CD4-positive, CD25-positive, alpha-beta regulatory T cell (primary cell): ENCODE measurements at regions not wholly inside any gene's neighbourhood (a gene's known extent, or its start where the extent isn't known, plus 50 kb on each side); places are given as distances from the start of the nearest gene placed in this dataset.
"Not testable (repeated sequence)": the region's sequence is repeated elsewhere in the genome, so short reads cannot be mapped to it uniquely, and the experiment has no call there.

Experiments used
- ATAC-seq, 2 donors: fragments of 150-1000 bp; cut with Tn5 transposase; one replicate each; pipeline ENCODE4 v1.10.0; 2021; ENCODE audit warnings: low read depth in 2 of 2, moderate number of reproducible peaks in 2 of 2, moderate library complexity in 1 of 2
- DNase-seq, 3 donors: peaks; one replicate each; pipeline versions ENCODE4 v3.0.0 to v3.0.0-alpha.2; 2012 to 2022; ENCODE audit warnings: mixed read lengths in 1 of 3
- H3K27ac ChIP-seq: one replicate; pipeline ENCODE4 v1.7.0; 2013; ENCODE audit warnings: mild to moderate bottlenecking, low read length; ENCODE audit not compliant: insufficient read depth, poor library complexity, severe bottlenecking
- H3K27me3 ChIP-seq: one replicate; pipeline ENCODE4 v1.7.0; 2013; ENCODE audit warnings: low read length; ENCODE audit not compliant: control insufficient read depth, insufficient read depth
- H3K36me3 ChIP-seq: one replicate; pipeline ENCODE4 v1.7.0; 2013; ENCODE audit warnings: mild to moderate bottlenecking, low read length, moderate library complexity; ENCODE audit not compliant: control insufficient read depth, insufficient read depth
- H3K4me1 ChIP-seq: 2 replicates; pipeline ENCODE4 v1.7.0; 2013; ENCODE audit warnings: mild to moderate bottlenecking, low read length; ENCODE audit not compliant: insufficient read depth, control insufficient read depth, poor library complexity, severe bottlenecking
- H3K4me3 ChIP-seq: one replicate; pipeline ENCODE4 v1.7.0; 2013; ENCODE audit warnings: low read depth, mild to moderate bottlenecking, low read length, moderate library complexity
- H3K9me3 ChIP-seq, 2 experiments: 1 replicate in 1 of 2; 2 replicates in 1 of 2; pipeline ENCODE4 v1.7.0; 2013; ENCODE audit warnings: low read length in 2 of 2, mild to moderate bottlenecking in 1 of 2, moderate library complexity in 1 of 2; ENCODE audit not compliant: control insufficient read depth in 2 of 2
- H3K27ac Mint-ChIP-seq, 3 donors: one replicate each; pipeline ENCODE4 v1.8.0; 2020 to 2022; ENCODE audit warnings: mild to moderate bottlenecking in 3 of 3, mixed read lengths in 3 of 3, moderate library complexity in 2 of 3
- H3K27me3 Mint-ChIP-seq: one replicate; pipeline ENCODE4 v1.8.0; 2022; ENCODE audit warnings: mild to moderate bottlenecking, mixed read lengths
- H3K36me3 Mint-ChIP-seq: one replicate; pipeline ENCODE4 v1.8.0; 2020; ENCODE audit warnings: mixed read lengths
- H3K4me1 Mint-ChIP-seq, 4 donors: one replicate each; pipeline ENCODE4 v1.8.0; 2020 to 2022; ENCODE audit warnings: mixed read lengths in 4 of 4, mild to moderate bottlenecking in 1 of 4
- H3K4me3 Mint-ChIP-seq, 4 donors: one replicate each; pipeline ENCODE4 v1.8.0; 2020 to 2022; ENCODE audit warnings: mild to moderate bottlenecking in 4 of 4, mixed read lengths in 4 of 4, moderate library complexity in 3 of 4
- H3K9me3 Mint-ChIP-seq, 7 donors: one replicate each; pipeline ENCODE4 v1.8.0; 2020 to 2022; ENCODE audit warnings: mixed read lengths in 7 of 7, mild to moderate bottlenecking in 3 of 7, moderate library complexity in 2 of 7

GRCh38 chr16:34609435-34609834 is 1150.0 kb downstream of the TP53TG3F start:
- not testable (repeated sequence) for H3K4me3 Mint-ChIP-seq
- peaks cover 0 to 82% (median 15%) of the 10 kb centered on the region in 7 donors for H3K9me3 Mint-ChIP-seq

More at GRCh38 chr16:34609435-34609834, 1150.0 kb downstream of the TP53TG3F start:
- peaks cover 17 to 30% of the 10 kb centered on the region in 2 experiments for H3K9me3 ChIP-seq
- DNase-seq, H3K36me3 ChIP-seq, H3K4me3 ChIP-seq, H3K4me1 ChIP-seq, H3K27me3 Mint-ChIP-seq, H3K27ac ChIP-seq, H3K27me3 ChIP-seq, ATAC-seq, H3K4me1 Mint-ChIP-seq, H3K27ac Mint-ChIP-seq: not testable (repeated sequence)
- H3K36me3 Mint-ChIP-seq, result peaks cover 12% of the 10 kb centered on the region
